Fibroblast of lung (primary cell): ENCODE measurements at regions not wholly inside any gene's neighbourhood (a gene's known extent, or its start where the extent isn't known, plus 50 kb on each side); places are given as distances from the start of the nearest gene placed in this dataset.

ENCODE experiments used
- DNase-seq, 2 donors: peaks; one replicate each; pipeline versions ENCODE4 v3.0.0 to v3.0.0-alpha.2; 2010; ENCODE audit warnings: low read depth in 2 of 2
- H2AFZ ChIP-seq: 2 replicates; pipeline ENCODE4 v1.5.1; 2012; ENCODE audit warnings: low read length, control low read depth, inconsistent platforms
- H3K27ac ChIP-seq: 2 replicates; pipeline ENCODE4 v1.5.1; 2011; ENCODE audit warnings: low read length, control low read depth; ENCODE audit not compliant: insufficient read depth
- H3K27me3 ChIP-seq: 2 replicates; pipeline ENCODE4 v1.5.1; 2011; ENCODE audit warnings: mild to moderate bottlenecking, low read length; ENCODE audit not compliant: control insufficient read depth, insufficient read depth
- H3K36me3 ChIP-seq: 2 replicates; pipeline ENCODE4 v1.5.1; 2011; ENCODE audit warnings: low read length; ENCODE audit not compliant: control insufficient read depth, insufficient read depth
- H3K4me1 ChIP-seq: 2 replicates; pipeline ENCODE4 v1.5.1; 2011; ENCODE audit warnings: low read length; ENCODE audit not compliant: control insufficient read depth, insufficient read depth; ENCODE audit errors: extremely low read depth
- H3K4me2 ChIP-seq: 2 replicates; pipeline ENCODE4 v1.5.1; 2011; ENCODE audit warnings: low read length, control low read depth; ENCODE audit not compliant: insufficient read depth; ENCODE audit errors: extremely low read depth
- H3K4me3 ChIP-seq, 4 experiments: fragments of 200-600 bp in 1 of 4; sonication (generic) in 1 of 4; replicated peaks in 1 of 4; 2 replicates each; pipeline ENCODE4 v1.5.1; 2011 to 2016; ENCODE audit warnings: low read length in 4 of 4, low read depth in 3 of 4, mild to moderate bottlenecking in 3 of 4, control low read depth in 2 of 4, inconsistent platforms in 1 of 4, mixed read lengths in 1 of 4; ENCODE audit not compliant: insufficient read depth in 1 of 4; ENCODE audit errors: control extremely low read depth in 1 of 4
- H3K79me2 ChIP-seq: 2 replicates; pipeline ENCODE4 v1.5.1; 2012; ENCODE audit warnings: mild to moderate bottlenecking, low read length, inconsistent platforms; ENCODE audit not compliant: control insufficient read depth, insufficient read depth
- H3K9ac ChIP-seq: 2 replicates; pipeline ENCODE4 v1.5.1; 2011; ENCODE audit warnings: mild to moderate bottlenecking, low read length, control low read depth; ENCODE audit not compliant: insufficient read depth
- H3K9me3 ChIP-seq: 2 replicates; pipeline ENCODE4 v1.5.1; 2012; ENCODE audit warnings: low read depth, low read length; ENCODE audit not compliant: control insufficient read depth, insufficient read depth
- H4K20me1 ChIP-seq: 2 replicates; pipeline ENCODE4 v1.5.1; 2011; ENCODE audit warnings: low read length; ENCODE audit not compliant: control insufficient read depth, insufficient read depth; ENCODE audit errors: extremely low read depth
- CTCF ChIP-seq, 2 donors: IDR thresholded peaks in 1 of 2; conservative IDR thresholded peaks in 1 of 2; 1 replicate in 1 of 2; 2 replicates in 1 of 2; pipeline ENCODE4 v1.5.1; 2011 to 2012; ENCODE audit warnings: low read length in 2 of 2, control low read depth in 1 of 2, inconsistent platforms in 1 of 2, low read depth in 1 of 2, mild to moderate bottlenecking in 1 of 2
- EZH2 ChIP-seq: IDR thresholded peaks from 2 replicates; pipeline ENCODE4 v1.5.1; 2012; ENCODE audit warnings: low read length, control low read depth, mild to moderate bottlenecking; ENCODE audit errors: missing control alignments

GRCh38 chr15:25510146-25510545 lies 71.3 kb upstream of the UBE3A start:
- Histone ChIP-seq H3K4me3 (no peak overlapping the region), H3K27ac (no peak overlapping the region), H2AFZ (no peak overlapping the region), H3K9ac (no peak overlapping the region), H3K4me1 (no peaks in the 10 kb centered on the region), H3K4me2 (no peak overlapping the region), H3K79me2 (no peaks in the 10 kb centered on the region), H3K9me3 (no peaks in the 10 kb centered on the region), H3K36me3 (no peaks in the 10 kb centered on the region), H3K27me3 (no peaks in the 10 kb centered on the region), H4K20me1 (no peaks in the 10 kb centered on the region)
- DNase-seq: peak in 1 of 2 donors; percentile 25
- TF ChIP-seq EZH2 (no peak), CTCF (conservative IDR thresholded peaks at IDR 0.05 in 1 of 2, IDR thresholded peaks at IDR 0.05 in 1 of 2; ENCODE audit: low read depth in 1 of 2, low read length in 2 of 2) (no peak)

GRCh38 chr15:25509703-25510102 lies 70.9 kb upstream of the UBE3A start:
- Histone ChIP-seq H3K9ac (no peak overlapping the region), H3K36me3 (no peaks in the 10 kb centered on the region), H3K4me1 (no peaks in the 10 kb centered on the region), H3K79me2 (no peaks in the 10 kb centered on the region), H3K4me3 (no peak overlapping the region), H3K9me3 (no peaks in the 10 kb centered on the region), H2AFZ (no peak overlapping the region), H3K27ac (no peak overlapping the region), H3K4me2 (no peak overlapping the region), H3K27me3 (no peaks in the 10 kb centered on the region), H4K20me1 (no peaks in the 10 kb centered on the region)
- no peak for TF ChIP-seq EZH2
- TF ChIP-seq CTCF (conservative IDR thresholded peaks at IDR 0.05 in 1 of 2, IDR thresholded peaks at IDR 0.05 in 1 of 2; ENCODE audit: low read depth in 1 of 2, low read length in 2 of 2): no peak
- no peak for DNase-seq

GRCh38 chr15:25508369-25509002 lies 69.7 kb upstream of the UBE3A start:
- peak; percentile 46 to 55 for DNase-seq
- H3K4me3 ChIP-seq: no peak overlapping the region
- no peaks in the 10 kb centered on the region for H3K79me2 ChIP-seq
- no peaks in the 10 kb centered on the region for H3K4me1 ChIP-seq
- H3K9ac ChIP-seq: no peak overlapping the region
- H3K4me2 ChIP-seq: no peak overlapping the region
- no peaks in the 10 kb centered on the region for H3K27me3 ChIP-seq
- H3K36me3 ChIP-seq: no peaks in the 10 kb centered on the region
- H2AFZ ChIP-seq: no peak overlapping the region
- peak; percentile 65 to 68 for TF ChIP-seq CTCF (conservative IDR thresholded peaks at IDR 0.05 in 1 of 2, IDR thresholded peaks at IDR 0.05 in 1 of 2; ENCODE audit: low read depth in 1 of 2, low read length in 2 of 2)
- no peak for TF ChIP-seq EZH2
- H3K9me3 ChIP-seq: no peaks in the 10 kb centered on the region
- no peak overlapping the region for H3K27ac ChIP-seq
- H4K20me1 ChIP-seq: no peaks in the 10 kb centered on the region
